ENCODE measurements at regions not wholly inside any gene's neighbourhood (a gene's known extent, or its start where the extent isn't known, plus 50 kb on each side); places are given as distances from the start of the nearest gene placed in this dataset.

- Mint-ChIP-seq H3K27ac (no peak overlapping the region), H3K9me3 (no peaks in the 10 kb centered on the region), H3K27me3 (peaks cover 2% of the 10 kb centered on the region), H3K4me1 (ENCODE audit: low read depth) (no peaks in the 10 kb centered on the region), H3K36me3 (ENCODE audit: low read depth) (no peaks in the 10 kb centered on the region), H3K4me3 (no peak overlapping the region)
- ATAC-seq, result no peak
- intact Hi-C loops (cut with micrococcal nuclease), result no loop called here
- TF ChIP-seq CTCF (IDR thresholded peaks at IDR 0.05), result no peak
- DNase-seq, result no peak
- ChIA-PET POLR2A (no interaction called here), CTCF (no interaction called here)
Measured at GRCh38 chr5:135254183-135254582, 144.8 kb downstream of the MACROH2A1 start.

- Mint-ChIP-seq H3K4me3 (no peak overlapping the region), H3K27ac (no peak overlapping the region), H3K9me3 (no peaks in the 10 kb centered on the region), H3K36me3 (ENCODE audit: low read depth) (no peaks in the 10 kb centered on the region), H3K27me3 (peaks cover 2% of the 10 kb centered on the region), H3K4me1 (ENCODE audit: low read depth) (no peaks in the 10 kb centered on the region)
- intact Hi-C loops (cut with micrococcal nuclease), result no loop called here
- ATAC-seq, result no peak
- TF ChIP-seq CTCF (IDR thresholded peaks at IDR 0.05), result no peak
- DNase-seq, result no peak
- ChIA-PET POLR2A (no interaction called here), CTCF (no interaction called here)
Measured at GRCh38 chr5:135253601-135254178, 145.3 kb downstream of the MACROH2A1 start.

- ATAC-seq, result no peak
- POLR2A ChIA-PET, result no interaction called here
- Mint-ChIP-seq H3K36me3 (ENCODE audit: low read depth) (no peaks in the 10 kb centered on the region), H3K27me3 (no peaks in the 10 kb centered on the region), H3K27ac (no peak overlapping the region), H3K4me3 (no peak overlapping the region), H3K9me3 (no peaks in the 10 kb centered on the region), H3K4me1 (ENCODE audit: low read depth) (no peaks in the 10 kb centered on the region)
- intact Hi-C loops (cut with micrococcal nuclease), result no loop called here
- DNase-seq, result no peak
- CTCF ChIA-PET, result no interaction called here
- TF ChIP-seq CTCF (IDR thresholded peaks at IDR 0.05), result no peak
Measured at GRCh38 chr5:135251093-135251492, 147.9 kb downstream of the MACROH2A1 start.

GRCh38 chr5:135250671-135251070 lies 148.4 kb downstream of the MACROH2A1 start:
- CTCF ChIA-PET, result no interaction called here
- POLR2A ChIA-PET, result no interaction called here
- no peak overlapping the region for H3K27ac Mint-ChIP-seq
- H3K27me3 Mint-ChIP-seq, result no peaks in the 10 kb centered on the region
- H3K9me3 Mint-ChIP-seq, result no peaks in the 10 kb centered on the region
- H3K36me3 Mint-ChIP-seq (ENCODE audit: low read depth), result no peaks in the 10 kb centered on the region
- no peak for TF ChIP-seq CTCF (IDR thresholded peaks at IDR 0.05)
- no peak overlapping the region for H3K4me3 Mint-ChIP-seq
- DNase-seq (no peak), ATAC-seq (no peak)
- intact Hi-C loops (cut with micrococcal nuclease), result no loop called here
- no peaks in the 10 kb centered on the region for H3K4me1 Mint-ChIP-seq (ENCODE audit: low read depth)

GRCh38 chr5:135249658-135250057 lies 149.4 kb downstream of the MACROH2A1 start:
- H3K9me3 Mint-ChIP-seq, result no peaks in the 10 kb centered on the region
- CTCF ChIA-PET, result no interaction called here
- POLR2A ChIA-PET, result interaction anchor here (0.7 kb wide), 1 partner anchor 200 kb away, joined by 3 read pairs; no protein-coding TSS in a partner anchor
- intact Hi-C loops (cut with micrococcal nuclease), result no loop called here
- H3K27me3 Mint-ChIP-seq, result no peaks in the 10 kb centered on the region
- H3K36me3 Mint-ChIP-seq (ENCODE audit: low read depth), result no peaks in the 10 kb centered on the region
- no peaks in the 10 kb centered on the region for H3K4me1 Mint-ChIP-seq (ENCODE audit: low read depth)
- H3K4me3 Mint-ChIP-seq, result no peak overlapping the region
- no peak for TF ChIP-seq CTCF (IDR thresholded peaks at IDR 0.05)
- DNase-seq (no peak), ATAC-seq (no peak)
- H3K27ac Mint-ChIP-seq, result no peak overlapping the region
